HFFc6 (cell line): ENCODE measurements at regions not wholly inside any gene's neighbourhood (a gene's known extent, or its start where the extent isn't known, plus 50 kb on each side); places are given as distances from the start of the nearest gene placed in this dataset.

ENCODE experiments used
- DNase-seq: peaks from one replicate; pipeline ENCODE4 v3.0.0-alpha.2; 2018
- H3K27ac Mint-ChIP-seq: 2 replicates; pipeline ENCODE4 v1.8.0; 2020; ENCODE audit warnings: mild to moderate bottlenecking, mixed read lengths
- H3K27me3 Mint-ChIP-seq: 2 replicates; pipeline ENCODE4 v1.8.0; 2021; ENCODE audit warnings: mild to moderate bottlenecking, moderate library complexity, mixed read lengths; ENCODE audit not compliant: insufficient read depth
- H3K36me3 Mint-ChIP-seq: 2 replicates; pipeline ENCODE4 v1.8.0; 2021; ENCODE audit warnings: low read depth, mixed read lengths
- H3K4me1 Mint-ChIP-seq: 2 replicates; pipeline ENCODE4 v1.8.0; 2020; ENCODE audit warnings: low read depth, mixed read lengths
- H3K4me3 Mint-ChIP-seq: 2 replicates; pipeline ENCODE4 v1.8.0; 2020; ENCODE audit warnings: mild to moderate bottlenecking, moderate library complexity, mixed read lengths
- H3K9me3 Mint-ChIP-seq: 2 replicates; pipeline ENCODE4 v1.8.0; 2020; ENCODE audit warnings: mild to moderate bottlenecking, mixed read lengths
- CTCF ChIP-seq: fragments of 200-600 bp; sonication (generic); IDR thresholded peaks from 2 replicates; pipeline ENCODE4 v1.5.0; 2021; ENCODE audit warnings: antibody characterized with exemption, mild to moderate bottlenecking

DNA sequence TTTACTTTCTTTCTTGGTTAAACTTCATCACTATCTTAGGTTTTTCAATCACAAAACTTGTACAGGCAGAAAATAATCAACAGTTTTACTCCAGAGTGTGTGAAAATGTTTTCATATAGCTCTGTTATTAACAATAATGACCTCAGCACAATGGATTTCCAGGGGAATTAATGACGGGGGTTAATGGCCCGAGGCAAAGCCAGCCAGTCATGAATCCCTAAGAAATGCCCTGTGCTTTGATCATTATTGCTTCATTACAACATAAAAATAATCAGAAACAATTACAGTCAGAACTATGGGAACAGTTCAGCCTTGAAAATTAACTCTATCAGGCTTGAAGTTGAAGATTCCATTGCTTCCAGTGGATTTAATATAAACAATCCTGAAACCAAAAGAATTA lies 875.4 kb downstream of the ROBO2 start:
- DNase-seq, result no peak
- peaks cover 5% of the 10 kb centered on the region; the same call in 1 of the 2 replicates for H3K9me3 Mint-ChIP-seq
- no peak overlapping the region for H3K4me3 Mint-ChIP-seq
- no peak for TF ChIP-seq CTCF
- H3K27ac Mint-ChIP-seq, result no peak overlapping the region
- no peaks in the 10 kb centered on the region; the same call in 1 of the 2 replicates for H3K27me3 Mint-ChIP-seq
- H3K4me1 Mint-ChIP-seq, result no peaks in the 10 kb centered on the region
- no peaks in the 10 kb centered on the region for H3K36me3 Mint-ChIP-seq

- DNase-seq, result no peak
Measured at GRCh38 chr3:77917225-77917624, 877.3 kb downstream of the ROBO2 start.

GRCh38 chr3:77919244-77919643 lies 879.3 kb downstream of the ROBO2 start:
- no peak overlapping the region for H3K27ac Mint-ChIP-seq
- no peaks in the 10 kb centered on the region for H3K36me3 Mint-ChIP-seq
- DNase-seq, result no peak
- peaks cover 2% of the 10 kb centered on the region; the same call in 1 of the 2 replicates for H3K27me3 Mint-ChIP-seq
- peaks cover 18% of the 10 kb centered on the region; the same call in 1 of the 2 replicates for H3K9me3 Mint-ChIP-seq
- no peaks in the 10 kb centered on the region for H3K4me1 Mint-ChIP-seq
- TF ChIP-seq CTCF, result no peak
- no peak overlapping the region for H3K4me3 Mint-ChIP-seq

More at GRCh38 chr3:77917225-77917624, 877.3 kb downstream of the ROBO2 start:
- peaks cover 18% of the 10 kb centered on the region; the same call in 1 of the 2 replicates for H3K9me3 Mint-ChIP-seq
- H3K4me3 Mint-ChIP-seq, result no peak overlapping the region
- no peaks in the 10 kb centered on the region for H3K36me3 Mint-ChIP-seq
- TF ChIP-seq CTCF, result no peak
- no peaks in the 10 kb centered on the region for H3K4me1 Mint-ChIP-seq
- H3K27me3 Mint-ChIP-seq, result no peaks in the 10 kb centered on the region; the same call in 1 of the 2 replicates
- no peak overlapping the region for H3K27ac Mint-ChIP-seq

DNA sequence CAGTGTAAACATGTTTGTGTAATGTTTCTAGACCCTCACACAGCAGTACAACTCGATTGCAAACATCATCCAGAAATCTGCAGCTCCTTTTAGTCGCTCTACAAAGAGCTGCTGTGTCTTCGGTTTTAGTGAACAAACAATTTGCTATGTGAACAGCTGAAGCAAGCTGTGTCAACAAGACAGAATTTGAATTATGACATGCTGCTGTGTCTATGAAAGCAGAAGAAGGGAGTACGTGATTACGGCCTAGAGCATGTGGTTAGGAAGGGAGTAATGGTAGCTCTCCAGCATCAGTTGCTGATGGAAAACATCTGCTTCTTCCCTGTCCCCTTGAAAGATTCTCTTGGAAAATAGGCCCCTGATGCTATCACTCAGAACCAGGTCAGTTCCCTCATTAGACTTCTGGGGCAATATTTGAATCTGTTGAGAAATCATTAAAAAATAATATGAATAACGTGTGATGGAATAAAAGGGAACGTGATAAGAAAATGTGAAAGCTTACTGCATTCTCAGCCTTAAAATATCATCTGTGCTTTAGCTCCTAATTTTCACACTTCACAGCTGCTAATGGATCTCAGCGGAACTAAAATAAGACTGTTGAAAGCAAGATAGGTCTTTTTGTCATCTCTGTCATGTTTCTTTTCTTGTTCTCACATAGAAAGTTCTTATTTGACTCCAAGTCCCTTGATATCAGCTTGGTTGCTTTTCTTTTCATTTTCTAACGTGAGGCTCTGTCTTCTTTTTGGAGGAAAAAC lies 891.5 kb downstream of the ROBO2 start:
- H3K27ac Mint-ChIP-seq, result no peak overlapping the region
- H3K27me3 Mint-ChIP-seq, result no peaks in the 10 kb centered on the region
- no peaks in the 10 kb centered on the region; the same call in 1 of the 2 replicates for H3K4me1 Mint-ChIP-seq
- H3K4me3 Mint-ChIP-seq, result no peak overlapping the region
- no peaks in the 10 kb centered on the region for H3K36me3 Mint-ChIP-seq
- peaks cover 3% of the 10 kb centered on the region; the same call in 1 of the 2 replicates for H3K9me3 Mint-ChIP-seq
- TF ChIP-seq CTCF, result no peak
- DNase-seq, result no peak

DNA sequence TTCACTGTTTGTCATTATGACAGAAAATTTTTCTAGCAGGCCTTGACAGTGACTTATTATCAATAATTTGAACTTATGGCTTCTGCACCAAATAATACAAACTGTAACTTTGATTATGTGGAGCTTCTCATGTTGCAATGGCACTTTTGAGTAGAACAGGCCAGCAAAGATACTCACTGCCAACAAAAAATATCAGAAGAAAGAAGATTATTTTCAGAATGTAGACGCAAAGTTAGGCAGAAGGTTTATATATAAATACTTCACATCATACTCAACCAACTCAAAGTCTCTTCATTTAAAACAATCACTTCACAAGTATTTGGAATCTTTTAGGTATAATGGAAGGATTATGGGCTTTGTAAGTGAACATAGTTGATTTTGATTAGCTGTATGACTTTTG lies 893.0 kb downstream of the ROBO2 start:
- no peaks in the 10 kb centered on the region for H3K27me3 Mint-ChIP-seq
- no peaks in the 10 kb centered on the region for H3K36me3 Mint-ChIP-seq
- no peak overlapping the region for H3K27ac Mint-ChIP-seq
- no peak for TF ChIP-seq CTCF
- no peak overlapping the region for H3K4me3 Mint-ChIP-seq
- DNase-seq, result no peak
- no peaks in the 10 kb centered on the region; the same call in 1 of the 2 replicates for H3K4me1 Mint-ChIP-seq
- H3K9me3 Mint-ChIP-seq, result peaks cover 3% of the 10 kb centered on the region; the same call in 1 of the 2 replicates
